Mesendoderm (in vitro differentiated cells): ENCODE measurements at regions not wholly inside any gene's neighbourhood (a gene's known extent, or its start where the extent isn't known, plus 50 kb on each side); places are given as distances from the start of the nearest gene placed in this dataset.

ENCODE experiments used
- DNase-seq: peaks from one replicate; pipeline ENCODE4 v3.0.0; 2013
- H2AK5ac ChIP-seq: 2 replicates; pipeline ENCODE4 v1.6.1; 2013; ENCODE audit warnings: low read length, inconsistent platforms
- H2BK120ac ChIP-seq: 2 replicates; pipeline ENCODE4 v1.6.1; 2013; ENCODE audit warnings: low read depth, mild to moderate bottlenecking, low read length, moderate library complexity, mixed read lengths
- H2BK15ac ChIP-seq: replicated peaks from 2 replicates; pipeline ENCODE4 v1.6.1; 2013; ENCODE audit warnings: low read depth, mild to moderate bottlenecking, moderate library complexity
- H2BK5ac ChIP-seq: 2 replicates; pipeline ENCODE4 v1.6.1; 2013; ENCODE audit warnings: low read length, inconsistent platforms
- H3K18ac ChIP-seq: 2 replicates; pipeline ENCODE4 v1.6.1; 2013; ENCODE audit warnings: mild to moderate bottlenecking, low read length, mixed read lengths
- H3K23ac ChIP-seq: one replicate; pipeline ENCODE4 v1.6.1; 2013; ENCODE audit warnings: low read length
- H3K27ac ChIP-seq: 2 replicates; pipeline ENCODE4 v1.5.1; 2013; ENCODE audit warnings: low read depth, mild to moderate bottlenecking, inconsistent platforms, low read length, moderate library complexity
- H3K27me3 ChIP-seq: 2 replicates; pipeline ENCODE4 v1.6.1; 2013; ENCODE audit warnings: low read length, control low read depth, mild to moderate bottlenecking, inconsistent platforms; ENCODE audit not compliant: insufficient read depth, poor library complexity
- H3K36me3 ChIP-seq: 2 replicates; pipeline ENCODE4 v1.6.1; 2013; ENCODE audit warnings: low read length, inconsistent platforms; ENCODE audit not compliant: control insufficient read depth, insufficient read depth
- H3K4ac ChIP-seq: one replicate; pipeline ENCODE4 v1.6.1; 2013; ENCODE audit warnings: low read depth, mild to moderate bottlenecking, low read length, moderate library complexity
- H3K4me1 ChIP-seq: 2 replicates; pipeline ENCODE4 v1.6.1; 2013; ENCODE audit warnings: low read depth, low read length, inconsistent platforms; ENCODE audit not compliant: control insufficient read depth
- H3K4me2 ChIP-seq: 2 replicates; pipeline ENCODE4 v1.6.1; 2013; ENCODE audit warnings: low read length
- H3K4me3 ChIP-seq: 2 replicates; pipeline ENCODE4 v1.5.1; 2013; ENCODE audit warnings: mild to moderate bottlenecking, low read length
- H3K56ac ChIP-seq: one replicate; pipeline ENCODE4 v1.6.1; 2013; ENCODE audit warnings: low read length
- H3K79me1 ChIP-seq: 2 replicates; pipeline ENCODE4 v1.6.1; 2013; ENCODE audit warnings: low read length, inconsistent platforms
- H3K79me2 ChIP-seq: 2 replicates; pipeline ENCODE4 v1.6.1; 2013; ENCODE audit warnings: mild to moderate bottlenecking, low read length; ENCODE audit not compliant: control insufficient read depth, insufficient read depth
- H3K9ac ChIP-seq: 2 replicates; pipeline ENCODE4 v1.6.1; 2013; ENCODE audit warnings: low read length, inconsistent platforms
- H4K5ac ChIP-seq: one replicate; pipeline ENCODE4 v1.6.1; 2013; ENCODE audit warnings: low read length
- H4K8ac ChIP-seq: one replicate; pipeline ENCODE4 v1.6.1; 2013; ENCODE audit warnings: low read depth, mild to moderate bottlenecking, control low read depth, low read length, moderate library complexity
- WGBS: extraction: QIAGEN DNeasy Blood & Tissue Kit; methylation state at CpG from one replicate; pipeline ENCODE4 v1.1.7; 2013; ENCODE audit warnings: low lambda C conversion rate, missing lambda C conversion rate; ENCODE audit not compliant: insufficient coverage; ENCODE audit errors: extremely low coverage; 5-methylcytosine and 5-hydroxymethylcytosine counted together

- Histone ChIP-seq H3K4me1 (no peaks in the 10 kb centered on the region), H3K27ac (no peak overlapping the region), H3K4me2 (no peak overlapping the region), H4K8ac (no peak overlapping the region), H3K4ac (no peak overlapping the region), H3K9ac (no peak overlapping the region), H3K18ac (no peak overlapping the region), H2BK5ac (no peak overlapping the region), H3K23ac (no peak overlapping the region), H4K5ac (no peak overlapping the region), H2AK5ac (no peak overlapping the region), H2BK120ac (no peak overlapping the region), H3K56ac (no peak overlapping the region), H3K79me2 (no peaks in the 10 kb centered on the region), H3K27me3 (no peaks in the 10 kb centered on the region), H3K36me3 (no peaks in the 10 kb centered on the region), H2BK15ac (no peak overlapping the region), H3K4me3 (no peak overlapping the region), H3K79me1 (no peaks in the 10 kb centered on the region)
- WGBS, result no CpG with 5 or more reads among the region's 2 CpGs
- DNase-seq, result no peak
These were observed 278.4 kb upstream of the DACH1 start for GRCh38 chr13:72145383-72145782.

- DNase-seq, result no peak
- Histone ChIP-seq H2AK5ac (no peak overlapping the region), H3K79me1 (no peaks in the 10 kb centered on the region), H3K18ac (no peak overlapping the region), H2BK5ac (no peak overlapping the region), H3K23ac (no peak overlapping the region), H3K9ac (no peak overlapping the region), H3K27me3 (no peaks in the 10 kb centered on the region), H3K4me3 (no peak overlapping the region), H2BK15ac (no peak overlapping the region), H4K8ac (no peak overlapping the region), H2BK120ac (no peak overlapping the region), H3K36me3 (no peaks in the 10 kb centered on the region), H3K4ac (no peak overlapping the region), H3K79me2 (no peaks in the 10 kb centered on the region), H3K4me1 (no peaks in the 10 kb centered on the region), H4K5ac (no peak overlapping the region), H3K4me2 (no peak overlapping the region), H3K56ac (no peak overlapping the region), H3K27ac (no peak overlapping the region)
These were observed 277.6 kb upstream of the DACH1 start for GRCh38 chr13:72144636-72145035.

- Histone ChIP-seq H2BK120ac (no peak overlapping the region), H2BK5ac (no peak overlapping the region), H3K18ac (no peak overlapping the region), H3K9ac (no peak overlapping the region), H3K36me3 (no peaks in the 10 kb centered on the region), H3K23ac (no peak overlapping the region), H3K56ac (no peak overlapping the region), H3K4me1 (no peaks in the 10 kb centered on the region), H3K79me1 (no peaks in the 10 kb centered on the region), H3K4me2 (no peak overlapping the region), H4K5ac (no peak overlapping the region), H3K27me3 (no peaks in the 10 kb centered on the region), H3K27ac (no peak overlapping the region), H2BK15ac (no peak overlapping the region), H2AK5ac (no peak overlapping the region), H3K4me3 (no peak overlapping the region), H3K4ac (no peak overlapping the region), H3K79me2 (no peaks in the 10 kb centered on the region), H4K8ac (no peak overlapping the region)
- WGBS, result no CpG with 5 or more reads among the region's 3 CpGs
- DNase-seq, result no peak
These were observed 275.0 kb upstream of the DACH1 start for GRCh38 chr13:72141855-72142519.

GRCh38 chr13:72139192-72139591 is 272.2 kb upstream of the DACH1 start:
- H3K79me2 ChIP-seq, result no peaks in the 10 kb centered on the region
- no peak overlapping the region for H3K18ac ChIP-seq
- no peak overlapping the region for H3K9ac ChIP-seq
- H3K36me3 ChIP-seq, result no peaks in the 10 kb centered on the region
- H3K23ac ChIP-seq, result no peak overlapping the region
- no peak overlapping the region for H2AK5ac ChIP-seq
- H2BK120ac ChIP-seq, result no peak overlapping the region
- H3K4me1 ChIP-seq, result no peaks in the 10 kb centered on the region
- WGBS, result no CpG with 5 or more reads among the region's 1 CpG
- H3K27ac ChIP-seq, result no peak overlapping the region
- no peak for DNase-seq
- H2BK15ac ChIP-seq, result no peak overlapping the region
- no peak overlapping the region for H4K5ac ChIP-seq
- no peak overlapping the region for H3K4me3 ChIP-seq
- no peak overlapping the region for H2BK5ac ChIP-seq
- no peaks in the 10 kb centered on the region for H3K27me3 ChIP-seq
- H3K4me2 ChIP-seq, result no peak overlapping the region
- H3K79me1 ChIP-seq, result no peaks in the 10 kb centered on the region
- no peak overlapping the region for H3K4ac ChIP-seq
- H4K8ac ChIP-seq, result no peak overlapping the region
- H3K56ac ChIP-seq, result no peak overlapping the region

GRCh38 chr13:72132075-72132474 is 265.1 kb upstream of the DACH1 start:
- Histone ChIP-seq H3K36me3 (no peaks in the 10 kb centered on the region), H3K9ac (no peak overlapping the region), H3K27ac (no peak overlapping the region), H3K79me1 (no peaks in the 10 kb centered on the region), H2BK15ac (no peak overlapping the region), H3K79me2 (no peaks in the 10 kb centered on the region), H4K8ac (no peak overlapping the region), H3K23ac (no peak overlapping the region), H3K4me1 (no peaks in the 10 kb centered on the region), H3K4me2 (no peak overlapping the region), H2AK5ac (no peak overlapping the region), H3K56ac (no peak overlapping the region), H3K27me3 (no peaks in the 10 kb centered on the region), H3K4ac (no peak overlapping the region), H4K5ac (no peak overlapping the region), H3K4me3 (no peak overlapping the region), H2BK120ac (no peak overlapping the region), H2BK5ac (no peak overlapping the region), H3K18ac (no peak overlapping the region)
- no CpG with 5 or more reads among the region's 2 CpGs for WGBS
- DNase-seq, result peak; percentile 13

- WGBS, result no CpG with 5 or more reads among the region's 3 CpGs
These were observed 262.1 kb upstream of the DACH1 start for GRCh38 chr13:72129117-72129516.

More at GRCh38 chr13:72129117-72129516, 262.1 kb upstream of the DACH1 start:
- Histone ChIP-seq H3K79me2 (no peaks in the 10 kb centered on the region), H2BK5ac (no peak overlapping the region), H4K8ac (no peak overlapping the region), H3K4me3 (no peak overlapping the region), H3K23ac (no peak overlapping the region), H3K27ac (no peak overlapping the region), H3K4me1 (no peaks in the 10 kb centered on the region), H3K27me3 (no peaks in the 10 kb centered on the region), H3K18ac (no peak overlapping the region), H3K79me1 (no peaks in the 10 kb centered on the region), H2BK120ac (no peak overlapping the region), H3K4me2 (no peak overlapping the region), H4K5ac (no peak overlapping the region), H3K56ac (no peak overlapping the region), H2BK15ac (no peak overlapping the region), H3K36me3 (no peaks in the 10 kb centered on the region), H2AK5ac (no peak overlapping the region), H3K9ac (no peak overlapping the region), H3K4ac (no peak overlapping the region)
- no peak for DNase-seq
